ENCODE measurements at regions not wholly inside any gene's neighbourhood (a gene's known extent, or its start where the extent isn't known, plus 50 kb on each side); places are given as distances from the start of the nearest gene placed in this dataset.

GRCh38 chr10:106481598-106482275, 682.8 kb downstream of the SORCS1 start:
- DNase-seq (ENCODE audit: low read depth, low spot score): no peak
- in situ Hi-C loops (cut with HindIII; ENCODE audit: low pct_unique_long_range_greater_than_20kb, low sequenced_read_pairs): no loop called here

- in situ Hi-C loops (cut with HindIII; ENCODE audit: low pct_unique_long_range_greater_than_20kb, low sequenced_read_pairs): no loop called here
- DNase-seq (ENCODE audit: low read depth, low spot score): no peak
Measured at GRCh38 chr10:106479636-106480035, 684.9 kb downstream of the SORCS1 start.

GRCh38 chr10:106474876-106475275, 689.6 kb downstream of the SORCS1 start:
- in situ Hi-C loops (cut with HindIII; ENCODE audit: low pct_unique_long_range_greater_than_20kb, low sequenced_read_pairs): no loop called here
- DNase-seq (ENCODE audit: low read depth, low spot score): no peak

- DNase-seq (ENCODE audit: low read depth, low spot score): no peak
- in situ Hi-C loops (cut with HindIII; ENCODE audit: low pct_unique_long_range_greater_than_20kb, low sequenced_read_pairs): no loop called here
Measured at GRCh38 chr10:106473129-106473685, 691.3 kb downstream of the SORCS1 start.

- in situ Hi-C loops (cut with HindIII; ENCODE audit: low pct_unique_long_range_greater_than_20kb, low sequenced_read_pairs): no loop called here
Measured at GRCh38 chr10:106467506-106467905, 697.0 kb downstream of the SORCS1 start.

GRCh38 chr10:106457522-106457921, 707.0 kb downstream of the SORCS1 start:
- no peak for DNase-seq (ENCODE audit: low read depth, low spot score)
- in situ Hi-C loops (cut with HindIII; ENCODE audit: low pct_unique_long_range_greater_than_20kb, low sequenced_read_pairs): no loop called here

More at GRCh38 chr10:106467506-106467905, 697.0 kb downstream of the SORCS1 start:
- DNase-seq (ENCODE audit: low read depth, low spot score): no peak

GRCh38 chr10:106454233-106454632, 710.3 kb downstream of the SORCS1 start:
- in situ Hi-C loops (cut with HindIII; ENCODE audit: low pct_unique_long_range_greater_than_20kb, low sequenced_read_pairs): no loop called here
- no peak for DNase-seq (ENCODE audit: low read depth, low spot score)

- in situ Hi-C loops (cut with HindIII; ENCODE audit: low pct_unique_long_range_greater_than_20kb, low sequenced_read_pairs): no loop called here
- DNase-seq (ENCODE audit: low read depth, low spot score): no peak
Measured at GRCh38 chr10:106450966-106451365, 713.5 kb downstream of the SORCS1 start.

GRCh38 chr10:106446920-106447319, 717.6 kb downstream of the SORCS1 start:
- no peak for DNase-seq (ENCODE audit: low read depth, low spot score)
- in situ Hi-C loops (cut with HindIII; ENCODE audit: low pct_unique_long_range_greater_than_20kb, low sequenced_read_pairs): no loop called here

GRCh38 chr10:106442223-106442622, 722.3 kb downstream of the SORCS1 start:
- no peak for DNase-seq (ENCODE audit: low read depth, low spot score)
- in situ Hi-C loops (cut with HindIII; ENCODE audit: low pct_unique_long_range_greater_than_20kb, low sequenced_read_pairs): no loop called here

GRCh38 chr10:106440767-106441166, 723.7 kb downstream of the SORCS1 start:
- in situ Hi-C loops (cut with HindIII; ENCODE audit: low pct_unique_long_range_greater_than_20kb, low sequenced_read_pairs): no loop called here

GRCh38 chr10:106440355-106440754, 724.2 kb downstream of the SORCS1 start:
- DNase-seq (ENCODE audit: low read depth, low spot score): no peak
- in situ Hi-C loops (cut with HindIII; ENCODE audit: low pct_unique_long_range_greater_than_20kb, low sequenced_read_pairs): no loop called here

More at GRCh38 chr10:106440767-106441166, 723.7 kb downstream of the SORCS1 start:
- DNase-seq (ENCODE audit: low read depth, low spot score): no peak

GRCh38 chr10:106439366-106439765, 725.1 kb downstream of the SORCS1 start:
- no peak for DNase-seq (ENCODE audit: low read depth, low spot score)
- in situ Hi-C loops (cut with HindIII; ENCODE audit: low pct_unique_long_range_greater_than_20kb, low sequenced_read_pairs): no loop called here

- in situ Hi-C loops (cut with HindIII; ENCODE audit: low pct_unique_long_range_greater_than_20kb, low sequenced_read_pairs): no loop called here
- no peak for DNase-seq (ENCODE audit: low read depth, low spot score)
Measured at GRCh38 chr10:106438386-106438785, 726.1 kb downstream of the SORCS1 start.

GRCh38 chr10:106436123-106436715, 728.3 kb downstream of the SORCS1 start:
- DNase-seq (ENCODE audit: low read depth, low spot score): no peak
- in situ Hi-C loops (cut with HindIII; ENCODE audit: low pct_unique_long_range_greater_than_20kb, low sequenced_read_pairs): no loop called here

- DNase-seq (ENCODE audit: low read depth, low spot score): no peak
- in situ Hi-C loops (cut with HindIII; ENCODE audit: low pct_unique_long_range_greater_than_20kb, low sequenced_read_pairs): no loop called here
Measured at GRCh38 chr10:106435081-106435480, 729.4 kb downstream of the SORCS1 start.

GRCh38 chr10:106424981-106425380, 739.5 kb downstream of the SORCS1 start:
- DNase-seq (ENCODE audit: low read depth, low spot score): no peak
- in situ Hi-C loops (cut with HindIII; ENCODE audit: low pct_unique_long_range_greater_than_20kb, low sequenced_read_pairs): no loop called here

- in situ Hi-C loops (cut with HindIII; ENCODE audit: low pct_unique_long_range_greater_than_20kb, low sequenced_read_pairs): no loop called here
- DNase-seq (ENCODE audit: low read depth, low spot score): no peak
Measured at GRCh38 chr10:106424054-106424453, 740.5 kb downstream of the SORCS1 start.

GRCh38 chr10:106410331-106410730, 754.2 kb downstream of the SORCS1 start:
- no peak for DNase-seq (ENCODE audit: low read depth, low spot score)
- in situ Hi-C loops (cut with HindIII; ENCODE audit: low pct_unique_long_range_greater_than_20kb, low sequenced_read_pairs): no loop called here
